ENCODE measurements at regions not wholly inside any gene's neighbourhood (a gene's known extent, or its start where the extent isn't known, plus 50 kb on each side); places are given as distances from the start of the nearest gene placed in this dataset.

DNA sequence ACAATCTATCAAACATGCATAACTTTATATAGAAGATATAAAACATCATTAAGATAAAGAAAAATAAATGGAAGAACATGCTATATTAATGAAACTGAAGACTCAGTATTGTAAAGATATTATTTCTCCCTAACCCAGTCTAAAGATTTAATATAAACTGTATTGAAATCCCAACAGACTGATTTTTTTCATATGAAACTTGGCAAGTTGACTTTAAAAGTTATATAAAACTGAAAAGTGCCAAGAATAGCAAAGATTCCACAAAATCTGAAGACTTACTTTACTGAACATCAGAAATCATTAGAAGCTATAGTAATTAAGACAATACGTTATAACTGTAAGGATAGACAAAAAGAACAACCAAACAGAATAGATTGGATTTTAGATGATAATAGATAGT is 531.3 kb upstream of the MCTP2 start:
- Histone ChIP-seq H3K27me3 (no peaks in the 10 kb centered on the region), H3K4me1 (no peaks in the 10 kb centered on the region), H3K4me3 (no peak overlapping the region), H3K36me3 (no peaks in the 10 kb centered on the region), H3K9me3 (peaks cover 0 to 18% (median 4%) of the 10 kb centered on the region in 4 donors), H3K27ac (no peak overlapping the region)
- DNase-seq (ENCODE audit: low spot score in 2 of 2): no peak
- WGBS, 2 donors: 83 to 86% methylated on average over 1 of the region's 1 CpG
- TF ChIP-seq POLR2A (IDR thresholded peaks at IDR 0.05) (no peak), EP300 (IDR thresholded peaks at IDR 0.05) (no peak)
- TF ChIP-seq, protein P1, sequence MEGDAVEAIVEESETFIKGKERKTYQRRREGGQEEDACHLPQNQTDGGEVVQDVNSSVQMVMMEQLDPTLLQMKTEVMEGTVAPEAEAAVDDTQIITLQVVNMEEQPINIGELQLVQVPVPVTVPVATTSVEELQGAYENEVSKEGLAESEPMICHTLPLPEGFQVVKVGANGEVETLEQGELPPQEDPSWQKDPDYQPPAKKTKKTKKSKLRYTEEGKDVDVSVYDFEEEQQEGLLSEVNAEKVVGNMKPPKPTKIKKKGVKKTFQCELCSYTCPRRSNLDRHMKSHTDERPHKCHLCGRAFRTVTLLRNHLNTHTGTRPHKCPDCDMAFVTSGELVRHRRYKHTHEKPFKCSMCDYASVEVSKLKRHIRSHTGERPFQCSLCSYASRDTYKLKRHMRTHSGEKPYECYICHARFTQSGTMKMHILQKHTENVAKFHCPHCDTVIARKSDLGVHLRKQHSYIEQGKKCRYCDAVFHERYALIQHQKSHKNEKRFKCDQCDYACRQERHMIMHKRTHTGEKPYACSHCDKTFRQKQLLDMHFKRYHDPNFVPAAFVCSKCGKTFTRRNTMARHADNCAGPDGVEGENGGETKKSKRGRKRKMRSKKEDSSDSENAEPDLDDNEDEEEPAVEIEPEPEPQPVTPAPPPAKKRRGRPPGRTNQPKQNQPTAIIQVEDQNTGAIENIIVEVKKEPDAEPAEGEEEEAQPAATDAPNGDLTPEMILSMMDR (IDR thresholded peaks at IDR 0.05): no peak

DNA sequence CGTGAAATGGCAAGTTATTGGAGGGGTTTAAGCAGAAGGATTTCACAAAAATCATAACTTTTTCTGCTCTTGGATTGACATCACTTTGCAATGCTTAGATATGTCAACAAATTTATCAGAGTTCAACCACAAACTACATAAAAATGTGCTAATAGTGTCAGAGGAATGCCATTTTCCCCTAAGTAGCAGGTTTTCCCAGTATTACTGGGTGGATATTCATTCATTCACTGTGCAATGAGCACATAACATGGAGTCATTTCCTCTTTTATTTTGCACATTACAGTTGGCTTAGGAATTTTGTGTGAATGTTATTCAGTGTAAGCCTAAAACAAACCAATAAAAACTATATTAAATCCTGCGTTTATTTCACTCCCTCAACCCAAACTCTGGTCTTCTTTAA is 537.3 kb upstream of the MCTP2 start:
- no peak overlapping the region for H3K4me3 ChIP-seq
- no peaks in the 10 kb centered on the region for H3K27me3 ChIP-seq
- H3K36me3 ChIP-seq: no peaks in the 10 kb centered on the region
- peaks cover 0 to 18% (median 4%) of the 10 kb centered on the region in 4 donors for H3K9me3 ChIP-seq
- no peak for DNase-seq (ENCODE audit: low spot score in 2 of 2)
- H3K27ac ChIP-seq: no peak overlapping the region
- no peak for TF ChIP-seq POLR2A (IDR thresholded peaks at IDR 0.05)
- TF ChIP-seq, protein P1 (IDR thresholded peaks at IDR 0.05): no peak
- no peak for TF ChIP-seq EP300 (IDR thresholded peaks at IDR 0.05)
- 58 to 60% methylated on average over 2 of the region's 2 CpGs for WGBS, 2 donors
- no peaks in the 10 kb centered on the region for H3K4me1 ChIP-seq

GRCh38 chr15:93683651-93684050 is 547.7 kb upstream of the MCTP2 start:
- no peaks in the 10 kb centered on the region for H3K36me3 ChIP-seq
- H3K27ac ChIP-seq: no peak overlapping the region
- WGBS, 2 donors: 70 to 100% methylated on average over 1 of the region's 1 CpG
- H3K27me3 ChIP-seq: no peaks in the 10 kb centered on the region
- no peaks in the 10 kb centered on the region for H3K4me1 ChIP-seq
- TF ChIP-seq EP300 (IDR thresholded peaks at IDR 0.05): no peak
- TF ChIP-seq, protein P1 (IDR thresholded peaks at IDR 0.05): no peak
- TF ChIP-seq POLR2A (IDR thresholded peaks at IDR 0.05): no peak
- no peak for DNase-seq (ENCODE audit: low spot score in 2 of 2)
- peaks cover 0 to 46% (median 1%) of the 10 kb centered on the region in 4 donors for H3K9me3 ChIP-seq
- no peak overlapping the region for H3K4me3 ChIP-seq

GRCh38 chr15:93671387-93671943 is 559.9 kb upstream of the MCTP2 start:
- DNase-seq (ENCODE audit: low spot score in 2 of 2): no peak
- H3K9me3 ChIP-seq: no peaks in the 10 kb centered on the region
- no peak overlapping the region for H3K4me3 ChIP-seq
- WGBS, 2 donors: 74% methylated on average over 12 of the region's 12 CpGs
- no peak overlapping the region for H3K27ac ChIP-seq
- TF ChIP-seq, protein P1 (IDR thresholded peaks at IDR 0.05): no peak
- H3K36me3 ChIP-seq: no peaks in the 10 kb centered on the region
- H3K27me3 ChIP-seq: no peaks in the 10 kb centered on the region
- H3K4me1 ChIP-seq: no peaks in the 10 kb centered on the region

DNA sequence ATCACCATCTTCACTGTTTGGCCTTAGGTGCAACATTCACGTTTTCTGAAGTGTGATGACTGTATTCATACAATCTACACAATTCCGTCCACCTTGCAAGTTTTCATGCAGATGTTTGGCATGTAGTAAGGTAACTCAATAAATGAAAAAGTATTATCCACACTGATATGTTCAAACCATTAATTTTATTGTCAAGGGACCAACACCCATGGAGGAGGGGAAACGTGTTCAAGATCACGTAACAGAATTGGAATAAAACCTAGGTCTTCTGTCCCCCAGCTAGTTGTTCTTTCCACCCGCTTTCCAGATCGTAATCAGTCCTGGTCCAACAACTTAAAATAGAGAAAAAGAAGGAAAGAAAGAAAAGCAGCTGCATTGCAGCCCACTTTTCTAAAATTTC is 560.4 kb upstream of the MCTP2 start:
- no peak for DNase-seq (ENCODE audit: low spot score in 2 of 2)
- H3K4me3 ChIP-seq: no peak overlapping the region
- TF ChIP-seq POLR2A (IDR thresholded peaks at IDR 0.05): no peak
- TF ChIP-seq, protein P1 (IDR thresholded peaks at IDR 0.05): no peak
- TF ChIP-seq EP300 (IDR thresholded peaks at IDR 0.05): no peak
- no peak overlapping the region for H3K27ac ChIP-seq
- H3K9me3 ChIP-seq: no peaks in the 10 kb centered on the region
- WGBS, 2 donors: 80 to 83% methylated on average over 6 of the region's 6 CpGs
- H3K27me3 ChIP-seq: no peaks in the 10 kb centered on the region
- no peaks in the 10 kb centered on the region for H3K4me1 ChIP-seq
- H3K36me3 ChIP-seq: no peaks in the 10 kb centered on the region

Data from tibial nerve (tissue), 4 donors.